Astrocyte (in vitro differentiated cells and primary cell): ENCODE measurements at regions not wholly inside any gene's neighbourhood (a gene's known extent, or its start where the extent isn't known, plus 50 kb on each side); places are given as distances from the start of the nearest gene placed in this dataset.
A peak's percentile ranks its signal among the peaks of the same experiment; 100 is the strongest.

ENCODE experiments used
- DNase-seq: peaks from one replicate; pipeline ENCODE4 v3.0.0-alpha.2; 2010; ENCODE audit warnings: low read depth
- FAIRE-seq: peaks from 2 replicates; lab custom pipeline; 2011; peaks lifted over from hg19 to GRCh38; lab: Jason Lieb, UNC
- H2AFZ ChIP-seq: 2 replicates; pipeline ENCODE4 v1.6.0; 2012; ENCODE audit warnings: low read depth, low read length, inconsistent platforms
- H3K27ac ChIP-seq: 2 replicates; pipeline ENCODE4 v1.5.1; 2011; ENCODE audit warnings: low read depth, low read length, inconsistent platforms
- H3K27me3 ChIP-seq: 2 replicates; pipeline ENCODE4 v1.6.0; 2011; ENCODE audit warnings: low read length, inconsistent platforms; ENCODE audit not compliant: insufficient read depth
- H3K36me3 ChIP-seq: 2 replicates; pipeline ENCODE4 v1.5.1; 2011; ENCODE audit warnings: low read length, inconsistent platforms; ENCODE audit not compliant: insufficient read depth
- H3K4me1 ChIP-seq: 2 replicates; pipeline ENCODE4 v1.5.1; 2011; ENCODE audit warnings: low read length, inconsistent platforms; ENCODE audit not compliant: insufficient read depth
- H3K4me2 ChIP-seq: 2 replicates; pipeline ENCODE4 v1.6.0; 2012; ENCODE audit warnings: low read length, inconsistent platforms
- H3K4me3 ChIP-seq: 2 replicates; pipeline ENCODE4 v1.5.1; 2011; ENCODE audit warnings: low read depth, mild to moderate bottlenecking, low read length, inconsistent platforms; ENCODE audit not compliant: insufficient read depth
- H3K79me2 ChIP-seq: 2 replicates; pipeline ENCODE4 v1.6.0; 2012; ENCODE audit warnings: mild to moderate bottlenecking, low read length, inconsistent platforms; ENCODE audit not compliant: insufficient read depth
- H3K9ac ChIP-seq: 2 replicates; pipeline ENCODE4 v1.6.0; 2012; ENCODE audit warnings: mild to moderate bottlenecking, low read length, inconsistent platforms
- H3K9me3 ChIP-seq: 2 replicates; pipeline ENCODE4 v1.5.1; 2012; ENCODE audit warnings: low read depth, mild to moderate bottlenecking, low read length, inconsistent platforms; ENCODE audit not compliant: insufficient read depth
- H4K20me1 ChIP-seq: 2 replicates; pipeline ENCODE4 v1.6.0; 2012; ENCODE audit warnings: low read length, inconsistent platforms; ENCODE audit not compliant: insufficient read depth
- H3K27ac Mint-ChIP-seq: one replicate; pipeline ENCODE4 v1.8.0; 2021; ENCODE audit warnings: mild to moderate bottlenecking, mixed read lengths; ENCODE audit not compliant: unreplicated experiment
- H3K27me3 Mint-ChIP-seq: one replicate; pipeline ENCODE4 v1.8.0; 2021; ENCODE audit warnings: low read depth, mixed read lengths; ENCODE audit not compliant: unreplicated experiment
- H3K36me3 Mint-ChIP-seq: one replicate; pipeline ENCODE4 v1.8.0; 2021; ENCODE audit warnings: low read depth, mixed read lengths; ENCODE audit not compliant: unreplicated experiment
- H3K4me1 Mint-ChIP-seq: one replicate; pipeline ENCODE4 v1.8.0; 2021; ENCODE audit warnings: low read depth, mixed read lengths; ENCODE audit not compliant: unreplicated experiment
- H3K4me3 Mint-ChIP-seq: one replicate; pipeline ENCODE4 v1.8.0; 2021; ENCODE audit warnings: mild to moderate bottlenecking, moderate library complexity, mixed read lengths; ENCODE audit not compliant: unreplicated experiment
- H3K9me3 Mint-ChIP-seq: one replicate; pipeline ENCODE4 v1.8.0; 2021; ENCODE audit warnings: mild to moderate bottlenecking, mixed read lengths; ENCODE audit not compliant: unreplicated experiment
- EZH2 ChIP-seq: IDR thresholded peaks from 2 replicates; pipeline ENCODE4 v1.6.1; 2012; ENCODE audit warnings: mild to moderate bottlenecking, low read length, inconsistent platforms; ENCODE audit not compliant: insufficient read depth
- TF ChIP-seq, protein P1 (sequence below): IDR thresholded peaks from 2 replicates; pipeline ENCODE4 v1.5.1; 2011; ENCODE audit warnings: low read depth, mild to moderate bottlenecking, inconsistent platforms, low read length, moderate library complexity; ENCODE audit not compliant: insufficient read depth

DNA sequence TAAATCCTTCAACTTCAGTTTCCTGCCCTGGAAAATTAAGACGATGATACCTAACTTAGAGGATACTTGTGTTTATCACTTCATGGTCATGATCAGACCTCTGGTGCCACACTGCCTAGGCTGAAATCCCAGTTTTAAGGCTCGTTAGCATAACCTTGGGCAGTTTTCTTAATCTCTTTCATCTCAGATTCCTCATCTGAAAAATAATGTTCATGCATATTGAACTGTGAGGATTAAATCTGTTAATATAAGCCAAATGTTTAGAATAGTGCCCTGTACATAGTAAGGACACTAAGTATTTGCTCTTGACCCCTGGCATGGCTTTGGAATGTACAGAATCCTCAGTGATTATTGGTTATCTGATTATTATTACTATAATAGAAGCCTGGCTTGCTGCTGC is 79.7 kb downstream of the OGFRL1 start:
- H3K4me3 ChIP-seq, result no peak overlapping the region
- no peak overlapping the region for H3K27ac ChIP-seq
- H3K36me3 ChIP-seq, result peaks cover 8% of the 10 kb centered on the region
- Mint-ChIP-seq H3K27ac (peak overlapping the region; percentile 83), H3K4me1 (peaks cover 32% of the 10 kb centered on the region), H3K27me3 (no peaks in the 10 kb centered on the region), H3K36me3 (peaks cover 9% of the 10 kb centered on the region), H3K4me3 (no peak overlapping the region), H3K9me3 (no peaks in the 10 kb centered on the region)
- H3K9ac ChIP-seq, result no peak overlapping the region
- TF ChIP-seq, protein P1, sequence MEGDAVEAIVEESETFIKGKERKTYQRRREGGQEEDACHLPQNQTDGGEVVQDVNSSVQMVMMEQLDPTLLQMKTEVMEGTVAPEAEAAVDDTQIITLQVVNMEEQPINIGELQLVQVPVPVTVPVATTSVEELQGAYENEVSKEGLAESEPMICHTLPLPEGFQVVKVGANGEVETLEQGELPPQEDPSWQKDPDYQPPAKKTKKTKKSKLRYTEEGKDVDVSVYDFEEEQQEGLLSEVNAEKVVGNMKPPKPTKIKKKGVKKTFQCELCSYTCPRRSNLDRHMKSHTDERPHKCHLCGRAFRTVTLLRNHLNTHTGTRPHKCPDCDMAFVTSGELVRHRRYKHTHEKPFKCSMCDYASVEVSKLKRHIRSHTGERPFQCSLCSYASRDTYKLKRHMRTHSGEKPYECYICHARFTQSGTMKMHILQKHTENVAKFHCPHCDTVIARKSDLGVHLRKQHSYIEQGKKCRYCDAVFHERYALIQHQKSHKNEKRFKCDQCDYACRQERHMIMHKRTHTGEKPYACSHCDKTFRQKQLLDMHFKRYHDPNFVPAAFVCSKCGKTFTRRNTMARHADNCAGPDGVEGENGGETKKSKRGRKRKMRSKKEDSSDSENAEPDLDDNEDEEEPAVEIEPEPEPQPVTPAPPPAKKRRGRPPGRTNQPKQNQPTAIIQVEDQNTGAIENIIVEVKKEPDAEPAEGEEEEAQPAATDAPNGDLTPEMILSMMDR, result no peak
- TF ChIP-seq EZH2, result no peak
- no peaks in the 10 kb centered on the region for H3K27me3 ChIP-seq
- peaks cover 4% of the 10 kb centered on the region for H3K4me1 ChIP-seq
- no peak for FAIRE-seq
- DNase-seq, result no peak
- H2AFZ ChIP-seq, result no peak overlapping the region
- H3K79me2 ChIP-seq, result peaks cover 2% of the 10 kb centered on the region
- no peaks in the 10 kb centered on the region for H3K9me3 ChIP-seq
- no peak overlapping the region for H3K4me2 ChIP-seq
- H4K20me1 ChIP-seq, result no peaks in the 10 kb centered on the region

- no peaks in the 10 kb centered on the region for H3K27me3 ChIP-seq
- no peaks in the 10 kb centered on the region for H3K9me3 ChIP-seq
- Mint-ChIP-seq H3K4me1 (peaks cover 27% of the 10 kb centered on the region), H3K36me3 (peaks cover 9% of the 10 kb centered on the region), H3K27ac (no peak overlapping the region), H3K27me3 (no peaks in the 10 kb centered on the region), H3K9me3 (peaks cover 2% of the 10 kb centered on the region), H3K4me3 (no peak overlapping the region)
- no peak overlapping the region for H3K27ac ChIP-seq
- H4K20me1 ChIP-seq, result no peaks in the 10 kb centered on the region
- peaks cover 3% of the 10 kb centered on the region for H3K4me1 ChIP-seq
- TF ChIP-seq EZH2, result no peak
- TF ChIP-seq, protein P1, result no peak
- no peak overlapping the region for H3K4me3 ChIP-seq
- H3K36me3 ChIP-seq, result peaks cover 14% of the 10 kb centered on the region
- DNase-seq (no peak), FAIRE-seq (no peak)
- no peak overlapping the region for H3K4me2 ChIP-seq
- no peak overlapping the region for H3K9ac ChIP-seq
- peaks cover 7% of the 10 kb centered on the region for H3K79me2 ChIP-seq
- no peak overlapping the region for H2AFZ ChIP-seq
Observed at GRCh38 chr6:71371559-71371958, 82.9 kb downstream of the OGFRL1 start.

DNA sequence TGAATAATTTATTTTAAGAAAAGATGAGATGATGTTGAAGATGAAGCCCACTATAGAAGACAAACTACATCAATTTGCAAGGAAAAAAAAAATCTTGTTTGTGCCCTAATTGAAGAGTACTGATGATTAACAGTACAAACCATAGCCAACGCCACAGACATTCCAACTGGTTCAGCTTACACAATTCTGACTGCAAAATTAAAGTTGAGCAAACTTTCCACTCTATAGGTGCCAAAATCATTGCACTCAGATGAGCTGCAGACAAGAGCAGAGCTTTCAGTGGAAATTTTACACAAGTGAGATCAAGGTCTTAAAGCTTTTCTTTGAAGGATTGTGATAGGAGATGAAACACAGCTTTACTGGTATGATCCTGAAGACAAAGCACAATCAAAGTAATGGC is 85.3 kb downstream of the OGFRL1 start:
- Histone ChIP-seq H3K27me3 (no peaks in the 10 kb centered on the region), H3K9ac (no peak overlapping the region), H4K20me1 (peaks cover 6% of the 10 kb centered on the region), H3K4me3 (no peak overlapping the region), H3K9me3 (no peaks in the 10 kb centered on the region), H3K4me2 (no peak overlapping the region), H3K36me3 (peaks cover 14% of the 10 kb centered on the region), H3K79me2 (peaks cover 18% of the 10 kb centered on the region), H2AFZ (no peak overlapping the region), H3K27ac (no peak overlapping the region), H3K4me1 (peaks cover 3% of the 10 kb centered on the region)
- DNase-seq, result no peak
- no peak for FAIRE-seq
- no peak overlapping the region for H3K27ac Mint-ChIP-seq
- H3K4me1 Mint-ChIP-seq, result peaks cover 18% of the 10 kb centered on the region
- H3K27me3 Mint-ChIP-seq, result no peaks in the 10 kb centered on the region
- H3K36me3 Mint-ChIP-seq, result peaks cover 6% of the 10 kb centered on the region
- TF ChIP-seq, protein P1, result no peak
- TF ChIP-seq EZH2, result no peak
- H3K9me3 Mint-ChIP-seq, result peaks cover 2% of the 10 kb centered on the region
- H3K4me3 Mint-ChIP-seq, result no peak overlapping the region
